HG03521 (cell line): ENCODE measurements at regions not wholly inside any gene's neighbourhood (a gene's known extent, or its start where the extent isn't known, plus 50 kb on each side); places are given as distances from the start of the nearest gene placed in this dataset.

Experiments
- ATAC-seq: cut with Tn5 transposase; IDR thresholded peaks from one replicate; pipeline ENCODE4 v1.9.1; 2021; ENCODE audit warnings: mild to moderate bottlenecking, moderate library complexity; ENCODE audit not compliant: unreplicated experiment

GRCh38 chr6:19028201-19028600, 641.1 kb downstream of the RNF144B start:
- ATAC-seq: no peak

GRCh38 chr6:19032591-19033295, 645.6 kb downstream of the RNF144B start:
- ATAC-seq: no peak

- ATAC-seq: no peak
These were observed 646.5 kb downstream of the RNF144B start for GRCh38 chr6:19033683-19034082.

DNA sequence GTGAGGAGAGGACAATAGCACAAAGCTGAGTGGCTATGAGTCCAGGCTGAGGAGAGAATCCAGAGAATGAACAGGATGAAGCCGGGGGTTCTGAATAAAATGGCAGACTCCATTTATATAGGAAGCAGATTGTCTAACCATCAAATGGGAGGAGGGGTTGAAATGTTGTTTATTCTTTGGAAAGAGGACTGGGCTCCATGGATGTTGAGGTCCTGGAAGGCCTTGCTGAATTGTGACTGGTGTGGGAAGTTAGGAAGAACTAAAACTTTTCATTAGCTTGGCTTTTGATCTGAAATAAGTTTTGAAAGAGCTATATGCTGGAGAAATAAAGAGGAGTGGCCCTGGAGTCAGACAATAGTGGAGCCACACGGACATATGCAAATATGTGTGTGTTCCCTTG, 647.8 kb downstream of the RNF144B start:
- ATAC-seq: no peak

GRCh38 chr6:19035461-19036195, 648.5 kb downstream of the RNF144B start:
- no peak for ATAC-seq

- no peak for ATAC-seq
These were observed 649.0 kb downstream of the RNF144B start for GRCh38 chr6:19036196-19036555.

DNA sequence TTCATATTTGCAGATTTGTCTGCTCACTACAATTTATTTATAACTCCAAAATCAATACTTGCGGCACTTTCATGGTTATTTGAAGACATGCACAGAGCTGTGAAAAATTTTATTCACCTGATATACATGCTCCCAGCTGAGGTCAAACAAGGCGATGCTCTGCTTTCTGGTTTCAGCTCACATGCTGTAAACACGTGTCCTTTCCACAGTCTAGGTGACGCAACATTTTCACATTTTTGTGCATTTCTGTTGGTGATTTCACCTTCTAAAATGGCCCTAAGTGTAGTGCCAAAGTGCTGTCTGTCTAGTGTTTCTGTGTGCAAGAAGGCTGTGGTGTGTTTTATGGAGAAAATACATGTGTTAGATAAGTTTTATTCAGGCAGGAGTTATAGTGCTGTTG, 650.5 kb downstream of the RNF144B start:
- no peak for ATAC-seq

GRCh38 chr6:19039287-19039686, 652.1 kb downstream of the RNF144B start:
- no peak for ATAC-seq

DNA sequence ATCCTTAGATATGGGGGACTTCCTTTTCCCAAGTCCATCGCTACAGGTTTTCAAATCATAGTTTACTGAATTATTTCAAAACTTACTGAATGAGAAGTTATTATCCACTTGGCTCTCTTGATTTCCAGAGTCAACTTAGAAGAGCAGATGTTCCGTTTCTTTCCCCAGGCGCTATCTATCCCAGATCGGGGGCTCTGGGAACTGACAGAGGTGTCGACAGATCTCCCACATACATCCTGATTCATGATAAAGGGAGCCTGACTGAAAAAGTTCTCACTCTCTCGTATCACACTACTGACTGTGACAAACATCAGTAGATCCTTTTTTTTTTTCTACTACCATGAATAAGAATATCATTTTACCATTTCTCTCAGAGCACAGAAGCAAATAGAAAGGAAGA, 654.8 kb downstream of the RNF144B start:
- ATAC-seq: no peak

- no peak for ATAC-seq
These were observed 655.3 kb downstream of the RNF144B start for GRCh38 chr6:19042420-19042819.

- ATAC-seq: no peak
These were observed 663.6 kb downstream of the RNF144B start for GRCh38 chr6:19050765-19051164.

- no peak for ATAC-seq
These were observed 665.1 kb downstream of the RNF144B start for GRCh38 chr6:19052219-19052618.

DNA sequence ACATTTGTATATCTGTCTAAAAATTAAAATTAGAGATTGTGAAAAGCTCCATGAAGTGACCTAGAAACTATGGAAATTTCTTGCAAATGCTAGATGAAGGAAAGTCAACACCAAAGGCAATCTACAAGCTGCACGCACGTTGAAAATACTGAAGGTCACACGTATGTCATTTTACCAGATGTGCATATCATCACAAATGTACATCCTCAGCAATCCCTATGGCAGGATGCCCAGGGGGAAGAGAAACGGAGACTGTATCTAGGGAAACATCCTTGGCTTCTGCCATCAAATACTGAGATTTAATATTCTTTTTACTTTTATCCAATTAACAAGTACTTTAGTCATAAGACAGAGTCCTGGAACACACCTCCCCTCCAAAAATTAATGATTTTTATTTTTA, 672.0 kb downstream of the RNF144B start:
- ATAC-seq: no peak

DNA sequence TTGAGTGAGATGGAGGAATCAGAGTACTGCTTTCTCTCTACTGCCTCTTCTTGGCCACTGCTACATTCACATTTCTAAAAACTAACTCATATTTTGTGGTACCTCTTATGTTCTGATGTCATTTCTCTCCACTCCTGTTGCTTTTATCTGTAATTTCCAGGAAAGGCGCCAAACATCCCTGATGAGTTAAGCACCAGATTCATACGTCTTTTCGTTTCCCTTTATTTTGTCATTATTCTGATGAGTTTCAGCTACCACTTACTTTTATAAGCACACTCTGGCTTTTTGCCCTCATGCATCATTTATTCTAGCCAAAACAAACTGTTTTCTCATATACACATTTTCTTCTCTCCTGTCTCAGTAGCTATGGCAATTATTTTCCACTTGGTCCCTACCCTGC, 680.0 kb downstream of the RNF144B start:
- no peak for ATAC-seq

GRCh38 chr6:19070520-19070919, 683.4 kb downstream of the RNF144B start:
- no peak for ATAC-seq

DNA sequence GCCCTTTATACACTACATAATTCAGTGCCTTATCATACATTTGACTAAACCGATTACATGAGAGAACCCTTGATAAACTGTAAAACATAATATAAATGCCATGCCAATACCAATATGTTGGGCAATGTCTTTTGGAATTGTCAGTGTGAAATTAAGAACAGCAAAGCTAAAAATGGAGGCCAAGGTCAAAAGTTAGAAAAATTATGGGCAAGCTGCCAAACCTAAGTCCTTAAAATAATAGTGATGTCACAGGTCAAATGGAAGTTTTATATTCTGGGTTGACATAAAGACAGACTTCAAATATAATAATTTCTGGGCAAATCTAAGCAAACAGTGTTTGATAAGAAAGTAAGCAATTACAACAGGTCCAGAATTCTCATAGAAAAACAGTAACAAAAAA, 696.7 kb downstream of the RNF144B start:
- ATAC-seq: no peak

GRCh38 chr6:19086480-19086879, 699.3 kb downstream of the RNF144B start:
- ATAC-seq: no peak

- ATAC-seq: no peak
These were observed 700.1 kb downstream of the RNF144B start for GRCh38 chr6:19087296-19087695.

DNA sequence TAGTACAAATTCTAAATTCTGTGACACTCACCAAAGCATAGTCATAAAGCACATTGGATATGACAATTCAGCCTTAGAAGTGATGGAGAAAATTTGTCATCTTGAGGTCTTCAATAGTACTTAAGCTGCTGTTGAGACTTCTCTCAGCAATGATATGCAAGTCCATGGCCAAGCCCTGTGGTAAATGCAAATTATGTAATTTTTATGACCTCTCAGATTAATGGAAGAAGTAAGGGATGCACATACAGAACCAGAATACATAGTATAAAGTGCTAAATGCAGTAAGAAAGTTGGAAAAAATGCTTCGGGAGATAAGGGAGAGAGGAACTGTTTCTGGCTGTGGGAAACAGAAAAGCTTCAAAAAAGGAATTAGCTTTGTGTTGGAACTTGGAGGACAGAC, 700.7 kb downstream of the RNF144B start:
- ATAC-seq: no peak

DNA sequence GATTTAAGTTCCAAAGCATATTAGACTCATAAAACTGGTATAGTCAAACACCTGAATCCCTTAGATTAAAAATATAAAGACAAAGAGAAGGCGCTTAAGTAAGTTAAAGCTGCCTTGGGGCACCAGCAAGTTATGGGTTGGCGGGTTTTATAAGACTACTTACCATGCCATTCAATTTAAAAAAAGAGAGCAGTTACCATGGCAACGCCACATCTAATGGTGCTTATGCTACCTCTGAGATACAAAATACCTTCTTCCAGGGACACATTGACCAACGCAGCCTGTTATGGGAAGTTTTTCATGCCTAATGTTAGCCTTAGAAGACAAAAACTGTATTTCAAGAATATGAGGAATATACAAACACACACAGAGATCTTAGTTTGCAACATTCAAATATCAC, 713.6 kb downstream of the RNF144B start:
- ATAC-seq: no peak

- no peak for ATAC-seq
These were observed 715.8 kb downstream of the RNF144B start for GRCh38 chr6:19102936-19103335.

GRCh38 chr6:19107468-19107867, 720.3 kb downstream of the RNF144B start:
- no peak for ATAC-seq

DNA sequence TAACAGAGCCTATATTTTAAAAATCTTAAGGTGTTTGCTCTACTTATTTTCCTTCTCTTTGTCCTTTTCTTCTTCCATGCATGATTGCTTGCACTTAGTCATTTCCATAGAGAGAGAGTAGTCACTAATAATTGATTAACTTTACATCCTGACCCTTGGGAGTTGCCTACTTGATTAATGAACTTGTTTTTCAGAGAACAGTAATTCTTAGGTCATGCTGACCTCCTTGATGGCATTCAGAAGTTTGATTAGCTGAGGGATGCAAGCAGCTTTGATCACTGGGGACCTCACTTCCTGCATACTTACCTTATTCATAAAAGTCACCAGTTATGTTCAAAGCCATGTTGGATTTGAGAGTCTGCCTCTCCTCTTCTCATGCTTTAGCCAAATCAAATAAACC, 715.6 kb upstream of the ID4 start:
- ATAC-seq: no peak
